ENCODE measurements at regions not wholly inside any gene's neighbourhood (a gene's known extent, or its start where the extent isn't known, plus 50 kb on each side); places are given as distances from the start of the nearest gene placed in this dataset.
A peak's percentile ranks its signal among the peaks of the same experiment; 100 is the strongest.

DNA sequence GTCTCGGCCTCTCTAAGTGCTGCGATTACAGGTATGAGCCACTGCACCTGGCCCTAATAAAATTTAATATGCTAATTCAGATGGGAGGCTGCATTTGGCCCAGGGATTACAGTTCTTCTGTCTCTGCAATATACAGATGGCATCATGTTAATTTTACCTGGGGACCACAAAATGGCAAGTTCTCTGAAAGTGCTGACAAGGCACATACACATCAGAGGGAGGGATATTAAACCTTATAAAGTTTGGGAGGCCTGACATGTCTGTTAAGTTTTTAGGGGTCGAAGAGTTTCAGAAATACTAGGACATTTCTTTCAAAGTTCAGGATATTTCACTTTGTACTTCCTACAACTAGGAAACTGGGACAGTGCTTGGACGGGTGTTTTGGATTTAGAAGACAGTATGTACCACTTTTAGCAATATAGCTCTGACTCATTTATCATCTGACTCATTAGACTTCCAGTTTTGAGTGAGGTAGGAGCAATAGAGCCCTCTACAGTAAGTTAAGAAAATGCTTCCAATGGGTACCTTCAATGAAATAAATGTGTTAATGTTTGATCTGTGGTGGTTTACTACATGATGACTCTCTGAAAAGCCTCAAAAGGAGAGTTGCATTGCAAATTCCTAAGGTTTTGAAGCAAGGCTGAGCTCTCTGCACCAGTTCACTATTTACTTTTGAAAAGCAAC, 981.0 kb upstream of the HS3ST1 start:
- FAIRE-seq (no peak), DNase-seq (ENCODE audit: low read depth) (peak; percentile 90)
- TF ChIP-seq CTCF (IDR thresholded peaks at IDR 0.05; ENCODE audit: insufficient read depth, low read length, severe bottlenecking): peak; percentile 43
- no peak overlapping the region for H3K4me3 ChIP-seq (ENCODE audit: low read depth, low read length)
- no peaks in the 10 kb centered on the region for H3K36me3 ChIP-seq (ENCODE audit: control insufficient read depth, insufficient read depth, low read length)
- no peaks in the 10 kb centered on the region for H3K27me3 ChIP-seq (ENCODE audit: control insufficient read depth, insufficient read depth, low read length)

- Histone ChIP-seq H3K36me3 (ENCODE audit: control insufficient read depth, insufficient read depth, low read length) (no peaks in the 10 kb centered on the region), H3K4me3 (ENCODE audit: low read depth, low read length) (no peak overlapping the region), H3K27me3 (ENCODE audit: control insufficient read depth, insufficient read depth, low read length) (no peaks in the 10 kb centered on the region)
- DNase-seq (ENCODE audit: low read depth) (no peak), FAIRE-seq (no peak)
- no peak for TF ChIP-seq CTCF (IDR thresholded peaks at IDR 0.05; ENCODE audit: insufficient read depth, low read length, severe bottlenecking)
These were observed 979.7 kb upstream of the HS3ST1 start for GRCh38 chr4:12408364-12408763.

- no peak for TF ChIP-seq CTCF (IDR thresholded peaks at IDR 0.05; ENCODE audit: insufficient read depth, low read length, severe bottlenecking)
- FAIRE-seq: no peak
These were observed 974.5 kb upstream of the HS3ST1 start for GRCh38 chr4:12403175-12403574.

GRCh38 chr4:12399781-12400180, 971.1 kb upstream of the HS3ST1 start:
- FAIRE-seq (no peak), DNase-seq (ENCODE audit: low read depth) (peak; percentile 77)
- TF ChIP-seq CTCF (IDR thresholded peaks at IDR 0.05; ENCODE audit: insufficient read depth, low read length, severe bottlenecking): no peak
- H3K4me3 ChIP-seq (ENCODE audit: low read depth, low read length): no peak overlapping the region
- no peaks in the 10 kb centered on the region for H3K36me3 ChIP-seq (ENCODE audit: control insufficient read depth, insufficient read depth, low read length)
- H3K27me3 ChIP-seq (ENCODE audit: control insufficient read depth, insufficient read depth, low read length): no peaks in the 10 kb centered on the region

More at GRCh38 chr4:12403175-12403574, 974.5 kb upstream of the HS3ST1 start:
- Histone ChIP-seq H3K4me3 (ENCODE audit: low read depth, low read length) (no peak overlapping the region), H3K36me3 (ENCODE audit: control insufficient read depth, insufficient read depth, low read length) (no peaks in the 10 kb centered on the region), H3K27me3 (ENCODE audit: control insufficient read depth, insufficient read depth, low read length) (no peaks in the 10 kb centered on the region)
- no peak for DNase-seq (ENCODE audit: low read depth)

DNA sequence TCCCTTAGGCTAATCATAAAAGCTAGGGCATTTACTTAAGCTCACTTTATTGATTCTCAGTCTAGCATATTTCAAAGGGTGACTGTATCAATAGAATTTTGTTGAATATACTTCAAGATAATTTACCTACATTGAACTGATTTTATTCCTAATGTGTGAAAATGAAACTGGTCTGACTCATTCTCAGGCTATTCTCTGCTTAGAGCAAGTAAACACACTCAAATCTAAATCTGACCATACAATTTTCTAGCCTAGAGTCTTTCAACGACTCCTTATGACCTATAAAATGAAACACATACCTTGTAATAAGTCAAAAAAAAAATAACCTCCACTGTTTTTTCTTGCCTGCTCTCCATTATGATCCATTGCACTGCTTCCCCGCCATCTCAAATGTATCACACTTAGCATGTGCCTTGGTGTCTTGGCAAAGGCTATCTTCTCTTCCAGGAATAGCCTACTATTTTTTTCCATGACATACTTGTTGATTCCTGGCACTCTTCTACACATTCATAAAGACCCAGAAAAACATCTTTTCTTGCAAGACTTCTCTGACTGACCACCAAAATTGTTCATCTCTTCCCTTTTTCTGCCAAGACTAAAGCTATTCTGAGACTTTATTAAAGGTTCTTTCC, 965.1 kb upstream of the HS3ST1 start:
- no peak for TF ChIP-seq CTCF (IDR thresholded peaks at IDR 0.05; ENCODE audit: insufficient read depth, low read length, severe bottlenecking)
- H3K4me3 ChIP-seq (ENCODE audit: low read depth, low read length): no peak overlapping the region
- FAIRE-seq (no peak), DNase-seq (ENCODE audit: low read depth) (peak; percentile 30)
- H3K36me3 ChIP-seq (ENCODE audit: control insufficient read depth, insufficient read depth, low read length): no peaks in the 10 kb centered on the region
- H3K27me3 ChIP-seq (ENCODE audit: control insufficient read depth, insufficient read depth, low read length): no peaks in the 10 kb centered on the region

Data from bronchial epithelial cell (primary cell).